Smooth muscle cell (in vitro differentiated cells): ENCODE measurements at regions not wholly inside any gene's neighbourhood (a gene's known extent, or its start where the extent isn't known, plus 50 kb on each side); places are given as distances from the start of the nearest gene placed in this dataset.
A peak's percentile ranks its signal among the peaks of the same experiment; 100 is the strongest.

Source experiments
- DNase-seq: peaks from one replicate; lab custom pipeline; 2025; ENCODE audit not compliant: unreplicated experiment; lab: John Stamatoyannopoulos, UW
- H2AFZ ChIP-seq: fragments of 200-600 bp; sonication (generic); 2 replicates; pipeline ENCODE4 v1.6.0; 2016; ENCODE audit warnings: antibody characterized with exemption, low read depth, mild to moderate bottlenecking
- H3F3A ChIP-seq: fragments of 200-600 bp; sonication (generic); 2 replicates; pipeline ENCODE4 v1.6.0; 2017; ENCODE audit warnings: antibody characterized with exemption, low read depth
- H3K27ac ChIP-seq: fragments of 200-600 bp; sonication (generic); 2 replicates; pipeline ENCODE4 v1.5.1; 2016; ENCODE audit warnings: low read depth, mild to moderate bottlenecking
- H3K27me3 ChIP-seq: fragments of 200-600 bp; sonication (generic); 2 replicates; pipeline ENCODE4 v1.6.1; 2016; ENCODE audit warnings: low read depth, mild to moderate bottlenecking
- H3K36me3 ChIP-seq: fragments of 200-600 bp; sonication (generic); 2 replicates; pipeline ENCODE4 v1.5.1; 2016; ENCODE audit warnings: low read depth
- H3K4me1 ChIP-seq: fragments of 200-600 bp; sonication (generic); 2 replicates; pipeline ENCODE4 v1.5.1; 2016; ENCODE audit warnings: low read depth
- H3K4me2 ChIP-seq: fragments of 200-600 bp; sonication (generic); 2 replicates; pipeline ENCODE4 v1.6.0; 2016; ENCODE audit warnings: mild to moderate bottlenecking
- H3K4me3 ChIP-seq: fragments of 200-600 bp; sonication (generic); 2 replicates; pipeline ENCODE4 v1.5.1; 2016; ENCODE audit warnings: mild to moderate bottlenecking
- H3K79me2 ChIP-seq: fragments of 200-600 bp; sonication (generic); 2 replicates; pipeline ENCODE4 v1.6.0; 2016; ENCODE audit warnings: low read depth, mild to moderate bottlenecking
- H3K9ac ChIP-seq: fragments of 200-600 bp; sonication (generic); 2 replicates; pipeline ENCODE4 v1.6.0; 2016; ENCODE audit warnings: low read depth
- H3K9me3 ChIP-seq: fragments of 200-600 bp; sonication (generic); replicated peaks from 2 replicates; pipeline ENCODE4 v1.5.1; 2016; ENCODE audit warnings: low read depth
- H4K20me1 ChIP-seq: fragments of 200-600 bp; sonication (generic); 2 replicates; pipeline ENCODE4 v1.6.0; 2016; ENCODE audit warnings: low read depth
- WGBS: methylation state at CpG from one replicate; pipeline ENCODE4 v1.1.7; 2016; ENCODE audit warnings: low lambda C conversion rate; 5-methylcytosine and 5-hydroxymethylcytosine counted together
- TF ChIP-seq, protein P1 (sequence below): fragments of 200-600 bp; sonication (generic); IDR thresholded peaks from 2 replicates; pipeline ENCODE4 v1.5.1; 2017; ENCODE audit warnings: borderline replicate concordance, mild to moderate bottlenecking, antibody characterized with exemption; ENCODE audit not compliant: insufficient read depth, poor library complexity, severe bottlenecking

DNA sequence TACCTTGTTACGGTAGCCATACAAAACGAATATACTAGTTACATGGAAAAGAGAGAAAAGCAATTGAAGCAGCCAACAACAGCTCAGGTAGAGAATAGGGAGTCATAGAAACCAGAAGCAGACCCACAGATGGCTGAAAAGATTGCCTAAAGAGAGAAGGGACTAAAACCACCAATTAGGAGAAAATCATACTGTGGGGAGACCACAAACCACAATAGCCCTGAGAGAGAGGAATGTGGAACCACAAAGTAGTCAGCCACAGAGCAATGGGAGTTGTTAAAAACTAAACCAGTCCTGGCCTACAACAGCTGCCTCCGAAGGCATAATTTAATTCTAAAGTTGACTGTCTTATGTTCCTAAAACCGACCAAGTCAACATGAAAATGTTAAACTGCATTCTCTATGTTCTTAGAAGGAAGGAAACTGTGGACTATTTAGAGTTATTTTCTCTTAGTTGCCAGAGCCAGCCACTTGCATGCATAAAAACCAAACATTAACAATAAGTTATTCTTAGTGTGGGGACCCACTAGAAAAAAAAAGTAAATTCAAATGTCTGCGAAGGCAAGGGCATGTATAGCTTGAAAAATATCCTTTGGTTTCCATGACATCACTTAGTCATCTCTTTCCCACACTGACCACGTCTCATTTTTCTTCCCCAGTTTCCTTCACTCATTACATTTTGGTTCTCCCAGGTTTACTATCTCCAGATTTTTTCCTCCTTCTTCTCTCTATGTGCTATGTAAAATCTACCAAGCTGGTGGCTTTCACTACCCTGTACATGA, 398.1 kb downstream of the NOVA1 start:
- H3K9ac ChIP-seq, result peak overlapping the region; percentile 81
- H3K27ac ChIP-seq, result peak overlapping the region; percentile 94
- DNase-seq, result no peak
- H3K36me3 ChIP-seq, result no peaks in the 10 kb centered on the region
- TF ChIP-seq, protein P1, sequence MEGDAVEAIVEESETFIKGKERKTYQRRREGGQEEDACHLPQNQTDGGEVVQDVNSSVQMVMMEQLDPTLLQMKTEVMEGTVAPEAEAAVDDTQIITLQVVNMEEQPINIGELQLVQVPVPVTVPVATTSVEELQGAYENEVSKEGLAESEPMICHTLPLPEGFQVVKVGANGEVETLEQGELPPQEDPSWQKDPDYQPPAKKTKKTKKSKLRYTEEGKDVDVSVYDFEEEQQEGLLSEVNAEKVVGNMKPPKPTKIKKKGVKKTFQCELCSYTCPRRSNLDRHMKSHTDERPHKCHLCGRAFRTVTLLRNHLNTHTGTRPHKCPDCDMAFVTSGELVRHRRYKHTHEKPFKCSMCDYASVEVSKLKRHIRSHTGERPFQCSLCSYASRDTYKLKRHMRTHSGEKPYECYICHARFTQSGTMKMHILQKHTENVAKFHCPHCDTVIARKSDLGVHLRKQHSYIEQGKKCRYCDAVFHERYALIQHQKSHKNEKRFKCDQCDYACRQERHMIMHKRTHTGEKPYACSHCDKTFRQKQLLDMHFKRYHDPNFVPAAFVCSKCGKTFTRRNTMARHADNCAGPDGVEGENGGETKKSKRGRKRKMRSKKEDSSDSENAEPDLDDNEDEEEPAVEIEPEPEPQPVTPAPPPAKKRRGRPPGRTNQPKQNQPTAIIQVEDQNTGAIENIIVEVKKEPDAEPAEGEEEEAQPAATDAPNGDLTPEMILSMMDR, result no peak
- peak overlapping the region; percentile 71 for H3K4me2 ChIP-seq
- peaks cover 13% of the 10 kb centered on the region for H3K4me1 ChIP-seq
- H3K4me3 ChIP-seq, result no peak overlapping the region
- no peaks in the 10 kb centered on the region for H4K20me1 ChIP-seq
- H3K9me3 ChIP-seq, result no peaks in the 10 kb centered on the region
- H3K79me2 ChIP-seq, result no peaks in the 10 kb centered on the region
- 35% methylated on average over 6 of the region's 6 CpGs for WGBS
- no peak overlapping the region for H2AFZ ChIP-seq
- H3K27me3 ChIP-seq, result peaks cover 58% of the 10 kb centered on the region
- peaks cover 7% of the 10 kb centered on the region for H3F3A ChIP-seq

DNA sequence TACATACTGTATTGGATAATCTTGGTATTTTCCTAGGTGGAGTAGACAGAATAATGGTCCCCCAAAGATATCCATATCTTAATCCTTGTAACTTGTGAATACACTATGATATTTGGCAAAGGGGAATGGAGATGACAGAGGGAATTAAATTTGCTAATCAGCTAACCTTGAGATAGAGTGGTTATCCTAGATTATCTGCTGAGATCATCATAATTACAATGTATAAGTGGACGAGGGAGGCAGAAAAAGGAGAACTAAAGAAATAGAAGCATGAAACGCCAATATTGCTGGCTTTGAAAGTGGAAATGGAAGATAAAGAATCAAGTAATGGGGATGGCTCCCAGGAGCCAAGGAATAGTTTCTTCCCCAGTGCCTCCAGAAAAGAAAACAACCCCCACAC, 398.7 kb downstream of the NOVA1 start:
- Histone ChIP-seq H3K9ac (no peak overlapping the region), H3K9me3 (no peaks in the 10 kb centered on the region), H3F3A (peaks cover 7% of the 10 kb centered on the region), H3K4me3 (no peak overlapping the region), H3K27me3 (peaks cover 58% of the 10 kb centered on the region), H2AFZ (no peak overlapping the region), H3K27ac (peak overlapping the region; percentile 94), H3K4me2 (peak overlapping the region; percentile 71), H3K4me1 (peaks cover 13% of the 10 kb centered on the region), H3K36me3 (no peaks in the 10 kb centered on the region), H3K79me2 (no peaks in the 10 kb centered on the region), H4K20me1 (no peaks in the 10 kb centered on the region)
- no peak for DNase-seq
- 53% methylated on average over 2 of the region's 2 CpGs for WGBS
- TF ChIP-seq, protein P1, result no peak

DNA sequence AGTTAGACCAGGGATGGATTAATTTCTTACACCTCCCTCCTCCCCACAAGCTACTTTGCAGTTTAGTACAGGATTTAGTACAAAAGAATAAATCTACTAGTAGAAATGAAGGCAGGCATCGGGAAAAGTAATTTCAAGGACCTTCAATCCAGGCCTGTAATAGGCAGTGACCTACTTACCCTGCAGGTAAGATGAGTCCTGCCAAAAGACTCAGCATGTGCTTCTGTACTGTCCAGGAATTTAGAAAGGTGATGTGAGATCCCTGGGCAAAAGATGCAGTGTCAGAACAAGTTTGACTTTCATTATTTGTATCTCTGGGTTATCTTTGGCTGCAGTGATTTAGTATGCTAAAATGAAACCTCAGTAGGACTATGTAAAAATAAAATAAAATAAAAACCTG, 403.0 kb downstream of the NOVA1 start:
- H3K27me3 ChIP-seq, result peaks cover 92% of the 10 kb centered on the region
- H3F3A ChIP-seq, result peaks cover 1% of the 10 kb centered on the region
- peaks cover 5% of the 10 kb centered on the region for H3K4me1 ChIP-seq
- no peak for DNase-seq
- WGBS, result 97% methylated on average over 1 of the region's 1 CpG
- H3K4me3 ChIP-seq, result no peak overlapping the region
- H3K27ac ChIP-seq, result no peak overlapping the region
- no peaks in the 10 kb centered on the region for H3K36me3 ChIP-seq
- H3K9ac ChIP-seq, result no peak overlapping the region
- H3K79me2 ChIP-seq, result no peaks in the 10 kb centered on the region
- H4K20me1 ChIP-seq, result no peaks in the 10 kb centered on the region
- no peaks in the 10 kb centered on the region for H3K9me3 ChIP-seq
- H3K4me2 ChIP-seq, result no peak overlapping the region
- no peak overlapping the region for H2AFZ ChIP-seq
- TF ChIP-seq, protein P1, result no peak

DNA sequence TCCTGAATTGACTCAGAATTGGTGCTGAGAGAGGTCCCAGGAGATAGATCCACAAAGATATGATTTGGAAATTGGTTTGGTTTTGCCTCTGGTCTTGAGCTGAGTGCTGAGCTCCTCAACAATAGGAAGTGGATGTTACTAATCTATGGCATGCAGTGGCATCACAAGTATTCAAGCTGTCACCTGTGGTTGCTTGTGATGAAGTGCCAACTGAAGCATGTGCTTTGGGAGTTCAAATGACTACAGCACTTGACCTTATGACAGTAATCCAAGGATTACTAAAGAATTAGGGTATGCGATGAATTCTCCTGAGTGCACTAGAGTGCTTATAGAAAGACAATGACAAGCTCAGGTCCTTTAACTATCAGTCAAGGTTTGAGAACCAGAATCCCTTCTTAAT, 406.2 kb downstream of the NOVA1 start:
- H3K79me2 ChIP-seq, result no peaks in the 10 kb centered on the region
- no peaks in the 10 kb centered on the region for H4K20me1 ChIP-seq
- H3F3A ChIP-seq, result no peaks in the 10 kb centered on the region
- H2AFZ ChIP-seq, result no peak overlapping the region
- no peak for DNase-seq
- H3K9ac ChIP-seq, result no peak overlapping the region
- H3K4me1 ChIP-seq, result no peaks in the 10 kb centered on the region
- peaks cover 96% of the 10 kb centered on the region for H3K27me3 ChIP-seq
- no peaks in the 10 kb centered on the region for H3K9me3 ChIP-seq
- H3K4me3 ChIP-seq, result no peak overlapping the region
- H3K27ac ChIP-seq, result no peak overlapping the region
- no peaks in the 10 kb centered on the region for H3K36me3 ChIP-seq
- H3K4me2 ChIP-seq, result no peak overlapping the region
- 70% methylated on average over 1 of the region's 1 CpG for WGBS
- TF ChIP-seq, protein P1, result no peak
